A673 (cell line): ENCODE measurements at regions not wholly inside any gene's neighbourhood (a gene's known extent, or its start where the extent isn't known, plus 50 kb on each side); places are given as distances from the start of the nearest gene placed in this dataset.

Experiments used
- CTCF ChIP-seq: fragments of 300-800, 200-600 bp; sonication (generic); conservative IDR thresholded peaks from 2 replicates; pipeline ENCODE4 v1.5.1; 2017; ENCODE audit warnings: low read depth, mild to moderate bottlenecking, antibody characterized with exemption, low read length, moderate library complexity, mixed read lengths
- EZH2 ChIP-seq: fragments of 200-600 bp; sonication (generic); IDR thresholded peaks from 2 replicates; pipeline ENCODE4 v1.6.1; 2017; ENCODE audit warnings: borderline replicate concordance, low read depth, mild to moderate bottlenecking, mixed read lengths, antibody characterized with exemption, low read length; ENCODE audit not compliant: poor library complexity, severe bottlenecking

GRCh38 chr1:47590523-47591225 is 152.8 kb downstream of the FOXD2 start:
- TF ChIP-seq CTCF: no peak
- TF ChIP-seq EZH2: no peak
